Activated B cell treated with CpG ODN at 0.5 μM for 24 hours (primary cell): ENCODE measurements at regions not wholly inside any gene's neighbourhood (a gene's known extent, or its start where the extent isn't known, plus 50 kb on each side); places are given as distances from the start of the nearest gene placed in this dataset.

Experiments used
- ATAC-seq: fragments of 200-7000 bp; cut with Tn5 transposase; one replicate; pipeline ENCODE4 v1.10.0; 2021; ENCODE audit warnings: low read depth, mild to moderate bottlenecking, moderate library complexity
- CTCF ChIA-PET: fragments of 350-600 bp; sonication (Branson Sonifier 250); formaldehyde crosslinking; loops from one replicate; lab custom pipeline; 2021; ENCODE audit warnings: antibody characterized with exemption; lab: Charles Lee
- POLR2A ChIA-PET: fragments of 350-600 bp; sonication (Branson Sonifier 250); formaldehyde crosslinking; loops from one replicate; lab custom pipeline; 2021; ENCODE audit warnings: antibody characterized with exemption; lab: Charles Lee
- DNase-seq: peaks from one replicate; pipeline ENCODE4 v3.0.0; 2022
- H3K27ac Mint-ChIP-seq: one replicate; pipeline ENCODE4 v1.8.0; 2020; ENCODE audit warnings: mixed read lengths
- H3K27me3 Mint-ChIP-seq: one replicate; pipeline ENCODE4 v1.8.0; 2021; ENCODE audit warnings: mixed read lengths
- H3K36me3 Mint-ChIP-seq: one replicate; pipeline ENCODE4 v1.8.0; 2021; ENCODE audit warnings: low read depth, mixed read lengths
- H3K4me1 Mint-ChIP-seq: one replicate; pipeline ENCODE4 v1.8.0; 2021; ENCODE audit warnings: mixed read lengths
- H3K4me3 Mint-ChIP-seq: one replicate; pipeline ENCODE4 v1.8.0; 2020; ENCODE audit warnings: mild to moderate bottlenecking, mixed read lengths
- H3K9me3 Mint-ChIP-seq: one replicate; pipeline ENCODE4 v1.8.0; 2020; ENCODE audit warnings: mixed read lengths
- CTCF ChIP-seq: fragments of 200-600 bp; IDR thresholded peaks from one replicate; pipeline ENCODE4 v1.8.0; 2022; ENCODE audit warnings: antibody characterized with exemption, mild to moderate bottlenecking
- intact Hi-C: fragments of 100-400 bp; cut with micrococcal nuclease; formaldehyde crosslinking; loops from one replicate; pipeline ENCODE4 v1.15.1; 2024

DNA sequence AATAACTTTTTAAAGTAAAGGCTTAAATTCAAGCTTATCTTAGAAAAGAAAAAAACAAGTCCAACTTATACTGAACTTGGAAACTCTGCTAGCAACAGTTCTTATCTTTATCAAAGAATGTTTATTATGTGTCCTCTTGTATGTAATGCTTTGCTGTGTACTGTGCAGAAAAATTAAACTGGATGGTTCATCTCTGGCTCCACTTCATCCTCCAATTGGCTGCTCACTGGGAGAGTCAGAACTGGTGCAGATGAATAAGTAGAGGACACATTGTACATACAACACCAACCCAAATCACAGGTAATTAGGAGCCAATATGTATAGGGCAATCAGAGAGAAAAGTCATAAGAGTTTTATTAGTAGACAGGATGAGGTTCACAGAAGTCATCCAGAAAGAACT lies 123.6 kb upstream of the NAP1L1 start:
- no peak for TF ChIP-seq CTCF
- ChIA-PET POLR2A (no interaction called here), CTCF (no interaction called here)
- H3K9me3 Mint-ChIP-seq: peaks cover 3% of the 10 kb centered on the region
- H3K36me3 Mint-ChIP-seq: no peaks in the 10 kb centered on the region
- H3K4me1 Mint-ChIP-seq: no peaks in the 10 kb centered on the region
- H3K4me3 Mint-ChIP-seq: no peak overlapping the region
- ATAC-seq: no peak
- no peak overlapping the region for H3K27ac Mint-ChIP-seq
- intact Hi-C loops: no loop called here
- no peak for DNase-seq
- H3K27me3 Mint-ChIP-seq: peaks cover 11% of the 10 kb centered on the region

DNA sequence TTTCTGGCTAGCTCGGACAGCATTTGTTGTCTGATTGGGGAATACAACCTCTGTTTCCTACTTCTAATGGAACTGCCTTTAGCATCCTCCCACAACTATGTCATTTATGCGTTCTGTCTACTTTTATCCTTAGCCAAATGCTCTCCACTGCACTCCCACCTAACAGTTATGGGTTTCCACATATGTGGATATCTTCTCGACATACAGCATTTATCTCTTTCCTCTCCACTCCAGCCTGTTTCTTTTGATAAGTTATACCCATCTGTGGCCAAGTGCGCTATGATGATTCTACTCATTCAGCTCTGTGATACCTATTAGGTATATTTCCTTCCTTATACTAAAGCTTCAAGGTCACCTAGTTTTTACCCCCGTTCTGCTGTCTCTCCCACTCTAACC lies 122.2 kb upstream of the NAP1L1 start:
- ChIA-PET POLR2A (no interaction called here), CTCF (interaction anchor here (0.7 kb wide), 1 partner anchor 134 kb away, joined by 3 read pairs; no protein-coding TSS in a partner anchor)
- Mint-ChIP-seq H3K27me3 (peaks cover 17% of the 10 kb centered on the region), H3K4me3 (no peak overlapping the region), H3K36me3 (no peaks in the 10 kb centered on the region), H3K9me3 (peaks cover 6% of the 10 kb centered on the region), H3K4me1 (no peaks in the 10 kb centered on the region), H3K27ac (no peak overlapping the region)
- ATAC-seq (no peak), DNase-seq (no peak)
- TF ChIP-seq CTCF: no peak
- intact Hi-C loops: no loop called here

GRCh38 chr12:76206039-76206676 lies 121.7 kb upstream of the NAP1L1 start:
- ChIA-PET CTCF (interaction anchor here (0.7 kb wide), 1 partner anchor 135 kb away, joined by 3 read pairs; no protein-coding TSS in a partner anchor), POLR2A (no interaction called here)
- Mint-ChIP-seq H3K9me3 (peaks cover 6% of the 10 kb centered on the region), H3K27ac (no peak overlapping the region), H3K4me1 (no peaks in the 10 kb centered on the region), H3K27me3 (peaks cover 20% of the 10 kb centered on the region), H3K4me3 (no peak overlapping the region), H3K36me3 (no peaks in the 10 kb centered on the region)
- ATAC-seq (no peak), DNase-seq (no peak)
- TF ChIP-seq CTCF: no peak
- intact Hi-C loops: no loop called here

DNA sequence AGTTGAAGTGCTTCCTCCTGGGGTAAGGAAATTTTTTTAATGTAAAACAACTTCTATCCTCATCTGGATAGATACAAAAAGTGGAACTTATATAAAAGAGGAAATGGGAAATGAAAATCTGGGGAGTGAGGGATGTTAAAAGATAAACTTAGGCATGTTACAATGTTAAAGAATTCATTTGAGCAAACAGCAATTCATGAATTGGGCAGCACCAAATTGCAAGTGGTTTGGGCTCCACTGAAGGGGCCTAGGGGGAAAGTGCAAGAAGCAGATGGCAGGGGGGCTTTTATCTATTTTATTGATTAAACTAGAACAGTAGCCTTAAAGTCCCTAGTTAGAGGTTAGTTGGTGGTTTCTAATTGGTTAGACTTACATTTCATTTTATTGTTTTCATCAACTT lies 118.1 kb upstream of the NAP1L1 start:
- H3K27ac Mint-ChIP-seq: no peak overlapping the region
- no peaks in the 10 kb centered on the region for H3K36me3 Mint-ChIP-seq

DNA sequence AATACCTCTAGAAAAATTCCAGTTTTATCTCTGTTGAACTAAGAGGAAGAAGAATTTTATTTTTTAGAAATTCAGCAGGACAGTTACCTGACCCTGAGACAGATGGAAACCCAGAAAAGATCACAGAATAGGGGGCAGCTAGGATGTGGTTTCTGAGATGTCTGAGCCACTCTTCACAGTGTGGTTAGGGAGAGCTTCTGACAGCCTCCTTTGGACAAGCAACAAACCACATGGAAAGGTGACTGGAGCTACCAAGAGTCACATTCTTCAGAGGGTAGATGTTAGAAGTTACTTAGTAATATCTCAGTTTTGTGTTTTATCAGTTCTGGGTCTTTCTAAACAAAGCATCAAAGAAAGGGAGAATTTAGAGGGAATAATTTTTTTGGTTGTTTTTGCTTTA lies 117.3 kb upstream of the NAP1L1 start:
- DNase-seq (no peak), ATAC-seq (no peak)
- ChIA-PET CTCF (no interaction called here), POLR2A (no interaction called here)
- Mint-ChIP-seq H3K4me3 (no peak overlapping the region), H3K27me3 (peaks cover 18% of the 10 kb centered on the region), H3K36me3 (no peaks in the 10 kb centered on the region), H3K9me3 (peaks cover 34% of the 10 kb centered on the region), H3K27ac (no peak overlapping the region), H3K4me1 (no peaks in the 10 kb centered on the region)
- intact Hi-C loops: no loop called here
- TF ChIP-seq CTCF: no peak

More for the DNA sequence above, 118.1 kb upstream of the NAP1L1 start:
- TF ChIP-seq CTCF: no peak
- Mint-ChIP-seq H3K4me3 (no peak overlapping the region), H3K27me3 (peaks cover 22% of the 10 kb centered on the region), H3K4me1 (no peaks in the 10 kb centered on the region), H3K9me3 (peaks cover 29% of the 10 kb centered on the region)
- DNase-seq (no peak), ATAC-seq (no peak)
- intact Hi-C loops: no loop called here
- ChIA-PET POLR2A (no interaction called here), CTCF (no interaction called here)
